HepG2 (cell line): ENCODE measurements at regions not wholly inside any gene's neighbourhood (a gene's known extent, or its start where the extent isn't known, plus 50 kb on each side); places are given as distances from the start of the nearest gene placed in this dataset.

Experiments used
- GATA4 ChIP-seq: sonication (generic); IDR thresholded peaks from 2 replicates; pipeline ENCODE4 v1.6.1; 2016; ENCODE audit warnings: antibody characterized with exemption, low read depth, borderline replicate concordance
- HNF1B ChIP-seq: sonication (generic); formaldehyde crosslinking; IDR thresholded peaks from 2 replicates; pipeline ENCODE4 v1.5.1; 2020; ENCODE audit warnings: mild to moderate bottlenecking, moderate library complexity, missing genetic modification reagents
- MXI1 ChIP-seq: IDR thresholded peaks from 3 replicates; pipeline ENCODE4 v1.6.1; 2012; ENCODE audit warnings: low read depth, low read length, inconsistent platforms, borderline replicate concordance
- MYC ChIP-seq: sonication (generic); formaldehyde crosslinking; IDR thresholded peaks from 2 replicates; pipeline ENCODE4 v1.9.0; 2021; ENCODE audit warnings: missing genetic modification reagents, borderline replicate concordance
- PHF21A ChIP-seq: sonication (generic); formaldehyde crosslinking; IDR thresholded peaks from 2 replicates; pipeline ENCODE4 v1.5.0; 2020; ENCODE audit warnings: mild to moderate bottlenecking, missing genetic modification reagents
- PITX1 ChIP-seq: sonication (generic); formaldehyde crosslinking; IDR thresholded peaks from 2 replicates; pipeline ENCODE4 v1.5.1; 2020; ENCODE audit warnings: mild to moderate bottlenecking, missing genetic modification reagents
- POLR2A ChIP-seq, 2 experiments: IDR thresholded peaks; 2 replicates each; pipeline ENCODE4 v1.6.1; 2011; ENCODE audit warnings: low read depth in 2 of 2, low read length in 2 of 2, mild to moderate bottlenecking in 1 of 2, moderate library complexity in 1 of 2; ENCODE audit not compliant: insufficient read depth in 1 of 2
- RBFOX2 ChIP-seq: fragments of 200-400 bp; formaldehyde crosslinking; IDR thresholded peaks from 2 replicates; pipeline ENCODE4 v1.6.1; 2017; ENCODE audit warnings: low read depth, mild to moderate bottlenecking, low read length
- REPIN1 ChIP-seq: sonication (generic); formaldehyde crosslinking; IDR thresholded peaks from 2 replicates; pipeline ENCODE4 v1.8.0; 2022; ENCODE audit warnings: missing genetic modification reagents, low read depth, mild to moderate bottlenecking, borderline replicate concordance
- SMAD1 ChIP-seq: sonication (generic); formaldehyde crosslinking; IDR thresholded peaks from 2 replicates; pipeline ENCODE4 v1.4.0; 2020; ENCODE audit warnings: missing genetic modification reagents, low read depth, mild to moderate bottlenecking, borderline replicate concordance
- TAF1 ChIP-seq: sonication (generic); formaldehyde crosslinking; IDR thresholded peaks from 2 replicates; pipeline ENCODE4 v1.4.0; 2020; ENCODE audit warnings: missing genetic modification reagents
- TCF7 ChIP-seq: sonication (generic); IDR thresholded peaks from 2 replicates; pipeline ENCODE4 v1.6.1; 2016; ENCODE audit warnings: antibody characterized with exemption, low read depth
- ZBTB38 ChIP-seq: sonication (generic); formaldehyde crosslinking; IDR thresholded peaks from 2 replicates; pipeline ENCODE4 v1.5.1; 2020; ENCODE audit warnings: mild to moderate bottlenecking, missing genetic modification reagents
- ZMYM2 ChIP-seq: sonication (generic); formaldehyde crosslinking; IDR thresholded peaks from 2 replicates; pipeline ENCODE4 v1.8.0; 2022; ENCODE audit warnings: mild to moderate bottlenecking, missing genetic modification reagents
- ZNF205 ChIP-seq: IDR thresholded peaks from 2 replicates; pipeline ENCODE4 v1.6.1; 2018; ENCODE audit warnings: missing biosample characterization, missing genetic modification reagents
- ZNF256 ChIP-seq: sonication (generic); formaldehyde crosslinking; conservative IDR thresholded peaks from 2 replicates; pipeline ENCODE4 v1.4.0; 2020; ENCODE audit warnings: missing genetic modification reagents
- ZNF549 ChIP-seq: sonication (generic); formaldehyde crosslinking; IDR thresholded peaks from 2 replicates; pipeline ENCODE4 v1.5.0; 2020; ENCODE audit warnings: missing genetic modification reagents
- TF ChIP-seq, protein P1 (sequence below): sonication (generic); formaldehyde crosslinking; IDR thresholded peaks from 2 replicates; pipeline ENCODE4 v1.5.1; 2020; ENCODE audit warnings: mild to moderate bottlenecking, missing genetic modification reagents, borderline replicate concordance
- TF ChIP-seq, protein P2 (sequence below): sonication (generic); formaldehyde crosslinking; IDR thresholded peaks from 2 replicates; pipeline ENCODE4 v1.8.0; 2022; ENCODE audit warnings: low read depth, missing genetic modification reagents
- TF ChIP-seq, protein P3 (sequence below), 2 experiments: sonication (generic) in 1 of 2; formaldehyde crosslinking in 1 of 2; IDR thresholded peaks; 2 replicates each; pipeline versions ENCODE4 v1.4.0 to v1.6.1; 2018 to 2020; ENCODE audit warnings: missing genetic modification reagents in 2 of 2, borderline replicate concordance in 1 of 2, low read depth in 1 of 2, mild to moderate bottlenecking in 1 of 2, missing biosample characterization in 1 of 2

GRCh38 chr3:42014921-42015533 is 53.1 kb upstream of the ULK4 start (continued):
- TF ChIP-seq, protein P1, sequence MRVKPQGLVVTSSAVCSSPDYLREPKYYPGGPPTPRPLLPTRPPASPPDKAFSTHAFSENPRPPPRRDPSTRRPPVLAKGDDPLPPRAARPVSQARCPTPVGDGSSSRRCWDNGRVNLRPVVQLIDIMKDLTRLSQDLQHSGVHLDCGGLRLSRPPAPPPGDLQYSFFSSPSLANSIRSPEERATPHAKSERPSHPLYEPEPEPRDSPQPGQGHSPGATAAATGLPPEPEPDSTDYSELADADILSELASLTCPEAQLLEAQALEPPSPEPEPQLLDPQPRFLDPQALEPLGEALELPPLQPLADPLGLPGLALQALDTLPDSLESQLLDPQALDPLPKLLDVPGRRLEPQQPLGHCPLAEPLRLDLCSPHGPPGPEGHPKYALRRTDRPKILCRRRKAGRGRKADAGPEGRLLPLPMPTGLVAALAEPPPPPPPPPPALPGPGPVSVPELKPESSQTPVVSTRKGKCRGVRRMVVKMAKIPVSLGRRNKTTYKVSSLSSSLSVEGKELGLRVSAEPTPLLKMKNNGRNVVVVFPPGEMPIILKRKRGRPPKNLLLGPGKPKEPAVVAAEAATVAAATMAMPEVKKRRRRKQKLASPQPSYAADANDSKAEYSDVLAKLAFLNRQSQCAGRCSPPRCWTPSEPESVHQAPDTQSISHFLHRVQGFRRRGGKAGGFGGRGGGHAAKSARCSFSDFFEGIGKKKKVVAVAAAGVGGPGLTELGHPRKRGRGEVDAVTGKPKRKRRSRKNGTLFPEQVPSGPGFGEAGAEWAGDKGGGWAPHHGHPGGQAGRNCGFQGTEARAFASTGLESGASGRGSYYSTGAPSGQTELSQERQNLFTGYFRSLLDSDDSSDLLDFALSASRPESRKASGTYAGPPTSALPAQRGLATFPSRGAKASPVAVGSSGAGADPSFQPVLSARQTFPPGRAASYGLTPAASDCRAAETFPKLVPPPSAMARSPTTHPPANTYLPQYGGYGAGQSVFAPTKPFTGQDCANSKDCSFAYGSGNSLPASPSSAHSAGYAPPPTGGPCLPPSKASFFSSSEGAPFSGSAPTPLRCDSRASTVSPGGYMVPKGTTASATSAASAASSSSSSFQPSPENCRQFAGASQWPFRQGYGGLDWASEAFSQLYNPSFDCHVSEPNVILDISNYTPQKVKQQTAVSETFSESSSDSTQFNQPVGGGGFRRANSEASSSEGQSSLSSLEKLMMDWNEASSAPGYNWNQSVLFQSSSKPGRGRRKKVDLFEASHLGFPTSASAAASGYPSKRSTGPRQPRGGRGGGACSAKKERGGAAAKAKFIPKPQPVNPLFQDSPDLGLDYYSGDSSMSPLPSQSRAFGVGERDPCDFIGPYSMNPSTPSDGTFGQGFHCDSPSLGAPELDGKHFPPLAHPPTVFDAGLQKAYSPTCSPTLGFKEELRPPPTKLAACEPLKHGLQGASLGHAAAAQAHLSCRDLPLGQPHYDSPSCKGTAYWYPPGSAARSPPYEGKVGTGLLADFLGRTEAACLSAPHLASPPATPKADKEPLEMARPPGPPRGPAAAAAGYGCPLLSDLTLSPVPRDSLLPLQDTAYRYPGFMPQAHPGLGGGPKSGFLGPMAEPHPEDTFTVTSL, result 0 out of 2 replicates have a peak, but pooled peaks have one; percentile 4
- TF ChIP-seq, protein P2, sequence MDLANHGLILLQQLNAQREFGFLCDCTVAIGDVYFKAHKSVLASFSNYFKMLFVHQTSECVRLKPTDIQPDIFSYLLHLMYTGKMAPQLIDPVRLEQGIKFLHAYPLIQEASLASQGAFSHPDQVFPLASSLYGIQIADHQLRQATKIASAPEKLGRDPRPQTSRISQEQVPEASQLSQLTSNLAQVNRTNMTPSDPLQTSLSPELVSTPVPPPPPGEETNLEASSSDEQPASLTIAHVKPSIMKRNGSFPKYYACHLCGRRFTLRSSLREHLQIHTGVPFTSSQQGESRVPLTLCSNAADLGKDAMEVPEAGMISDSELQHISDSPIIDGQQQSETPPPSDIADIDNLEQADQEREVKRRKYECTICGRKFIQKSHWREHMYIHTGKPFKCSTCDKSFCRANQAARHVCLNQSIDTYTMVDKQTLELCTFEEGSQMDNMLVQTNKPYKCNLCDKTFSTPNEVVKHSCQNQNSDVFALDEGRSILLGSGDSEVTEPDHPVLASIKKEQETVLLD (CRISPR knock-in tag), result no peak
- TF ChIP-seq GATA4 (no peak), RBFOX2 (no peak), TCF7 (peak; percentile 56), ZMYM2 (CRISPR knock-in tag) (no peak), ZBTB38 (peak; percentile 53), PHF21A (peak; percentile 7; the same call in 1 of the 2 replicates), TAF1 (CRISPR knock-in tag) (peak; percentile 39; the same call in 1 of the 2 replicates), HNF1B (CRISPR knock-in tag) (0 out of 2 replicates have a peak, but pooled peaks have one; percentile 18), MXI1 (no peak; the same call in 2 of the 3 replicates), ZNF549 (CRISPR knock-in tag) (no peak), PITX1 (peak; percentile 77; the same call in 1 of the 2 replicates), POLR2A (IDR thresholded peaks at IDR 0.05; ENCODE audit: insufficient read depth in 1 of 2, low read depth in 2 of 2, low read length in 2 of 2) (peak; percentile 49 to 71; a peak in 3 of 4 replicates), SMAD1 (CRISPR knock-in tag) (no peak), REPIN1 (CRISPR knock-in tag) (peak; percentile 60; the same call in 1 of the 2 replicates), ZNF256 (no peak), MYC (CRISPR knock-in tag) (no peak; the same call in 1 of the 2 replicates), ZNF205 (no peak)
- TF ChIP-seq, protein P3, sequence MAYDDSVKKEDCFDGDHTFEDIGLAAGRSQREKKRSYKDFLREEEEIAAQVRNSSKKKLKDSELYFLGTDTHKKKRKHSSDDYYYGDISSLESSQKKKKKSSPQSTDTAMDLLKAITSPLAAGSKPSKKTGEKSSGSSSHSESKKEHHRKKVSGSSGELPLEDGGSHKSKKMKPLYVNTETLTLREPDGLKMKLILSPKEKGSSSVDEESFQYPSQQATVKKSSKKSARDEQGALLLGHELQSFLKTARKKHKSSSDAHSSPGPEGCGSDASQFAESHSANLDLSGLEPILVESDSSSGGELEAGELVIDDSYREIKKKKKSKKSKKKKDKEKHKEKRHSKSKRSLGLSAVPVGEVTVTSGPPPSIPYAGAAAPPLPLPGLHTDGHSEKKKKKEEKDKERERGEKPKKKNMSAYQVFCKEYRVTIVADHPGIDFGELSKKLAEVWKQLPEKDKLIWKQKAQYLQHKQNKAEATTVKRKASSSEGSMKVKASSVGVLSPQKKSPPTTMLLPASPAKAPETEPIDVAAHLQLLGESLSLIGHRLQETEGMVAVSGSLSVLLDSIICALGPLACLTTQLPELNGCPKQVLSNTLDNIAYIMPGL (CRISPR knock-in tag; IDR thresholded peaks at IDR 0.05; ENCODE audit: borderline replicate concordance in 1 of 2, low read depth in 1 of 2), result peak in 1 of 2 experiments; percentile 30; a peak in 1 of 4 replicates
